CD4-positive, CD25-positive, alpha-beta regulatory T cell (primary cell): ENCODE measurements at regions not wholly inside any gene's neighbourhood (a gene's known extent, or its start where the extent isn't known, plus 50 kb on each side); places are given as distances from the start of the nearest gene placed in this dataset.
A peak's percentile ranks its signal among the peaks of the same experiment; 100 is the strongest.

Experiments used
- ATAC-seq, 2 donors: fragments of 150-1000 bp; cut with Tn5 transposase; one replicate each; pipeline ENCODE4 v1.10.0; 2021; ENCODE audit warnings: low read depth in 2 of 2, moderate number of reproducible peaks in 2 of 2, moderate library complexity in 1 of 2
- DNase-seq, 3 donors: peaks; one replicate each; pipeline versions ENCODE4 v3.0.0 to v3.0.0-alpha.2; 2012 to 2022; ENCODE audit warnings: mixed read lengths in 1 of 3
- H3K27ac ChIP-seq: one replicate; pipeline ENCODE4 v1.7.0; 2013; ENCODE audit warnings: mild to moderate bottlenecking, low read length; ENCODE audit not compliant: insufficient read depth, poor library complexity, severe bottlenecking
- H3K27me3 ChIP-seq: one replicate; pipeline ENCODE4 v1.7.0; 2013; ENCODE audit warnings: low read length; ENCODE audit not compliant: control insufficient read depth, insufficient read depth
- H3K36me3 ChIP-seq: one replicate; pipeline ENCODE4 v1.7.0; 2013; ENCODE audit warnings: mild to moderate bottlenecking, low read length, moderate library complexity; ENCODE audit not compliant: control insufficient read depth, insufficient read depth
- H3K4me1 ChIP-seq: 2 replicates; pipeline ENCODE4 v1.7.0; 2013; ENCODE audit warnings: mild to moderate bottlenecking, low read length; ENCODE audit not compliant: insufficient read depth, control insufficient read depth, poor library complexity, severe bottlenecking
- H3K4me3 ChIP-seq: one replicate; pipeline ENCODE4 v1.7.0; 2013; ENCODE audit warnings: low read depth, mild to moderate bottlenecking, low read length, moderate library complexity
- H3K9me3 ChIP-seq, 2 experiments: 1 replicate in 1 of 2; 2 replicates in 1 of 2; pipeline ENCODE4 v1.7.0; 2013; ENCODE audit warnings: low read length in 2 of 2, mild to moderate bottlenecking in 1 of 2, moderate library complexity in 1 of 2; ENCODE audit not compliant: control insufficient read depth in 2 of 2
- H3K27ac Mint-ChIP-seq, 3 donors: one replicate each; pipeline ENCODE4 v1.8.0; 2020 to 2022; ENCODE audit warnings: mild to moderate bottlenecking in 3 of 3, mixed read lengths in 3 of 3, moderate library complexity in 2 of 3
- H3K27me3 Mint-ChIP-seq: one replicate; pipeline ENCODE4 v1.8.0; 2022; ENCODE audit warnings: mild to moderate bottlenecking, mixed read lengths
- H3K36me3 Mint-ChIP-seq: one replicate; pipeline ENCODE4 v1.8.0; 2020; ENCODE audit warnings: mixed read lengths
- H3K4me1 Mint-ChIP-seq, 4 donors: one replicate each; pipeline ENCODE4 v1.8.0; 2020 to 2022; ENCODE audit warnings: mixed read lengths in 4 of 4, mild to moderate bottlenecking in 1 of 4
- H3K4me3 Mint-ChIP-seq, 4 donors: one replicate each; pipeline ENCODE4 v1.8.0; 2020 to 2022; ENCODE audit warnings: mild to moderate bottlenecking in 4 of 4, mixed read lengths in 4 of 4, moderate library complexity in 3 of 4
- H3K9me3 Mint-ChIP-seq, 7 donors: one replicate each; pipeline ENCODE4 v1.8.0; 2020 to 2022; ENCODE audit warnings: mixed read lengths in 7 of 7, mild to moderate bottlenecking in 3 of 7, moderate library complexity in 2 of 7

GRCh38 chr11:116263019-116263418 lies 509.8 kb downstream of the BUD13 start:
- no peak for ATAC-seq
- Mint-ChIP-seq H3K4me3 (no peak overlapping the region), H3K27ac (no peak overlapping the region), H3K36me3 (no peaks in the 10 kb centered on the region), H3K4me1 (no peaks in the 10 kb centered on the region), H3K27me3 (peaks cover 11% of the 10 kb centered on the region), H3K9me3 (peaks cover 0 to 2% (median 0%) of the 10 kb centered on the region in 7 donors)
- H3K27me3 ChIP-seq: peaks cover 2% of the 10 kb centered on the region
- no peak for DNase-seq
- H3K9me3 ChIP-seq: no peaks in the 10 kb centered on the region
- H3K27ac ChIP-seq: no peak overlapping the region
- no peak overlapping the region for H3K4me3 ChIP-seq
- no peaks in the 10 kb centered on the region for H3K4me1 ChIP-seq
- no peaks in the 10 kb centered on the region for H3K36me3 ChIP-seq

GRCh38 chr11:116262370-116262769 lies 510.4 kb downstream of the BUD13 start:
- H3K36me3 Mint-ChIP-seq: no peaks in the 10 kb centered on the region

GRCh38 chr11:116261606-116262005 lies 511.2 kb downstream of the BUD13 start:
- ATAC-seq: no peak
- peaks cover 2% of the 10 kb centered on the region for H3K27me3 ChIP-seq
- H3K27ac ChIP-seq: no peak overlapping the region
- H3K4me3 Mint-ChIP-seq: no peak overlapping the region
- no peak overlapping the region for H3K27ac Mint-ChIP-seq
- H3K4me1 Mint-ChIP-seq: no peaks in the 10 kb centered on the region
- H3K27me3 Mint-ChIP-seq: peaks cover 11% of the 10 kb centered on the region
- no peaks in the 10 kb centered on the region for H3K4me1 ChIP-seq
- no peak overlapping the region for H3K4me3 ChIP-seq
- H3K9me3 ChIP-seq: no peaks in the 10 kb centered on the region
- H3K36me3 Mint-ChIP-seq: no peaks in the 10 kb centered on the region
- H3K9me3 Mint-ChIP-seq: peaks cover 0 to 2% (median 0%) of the 10 kb centered on the region in 7 donors
- no peaks in the 10 kb centered on the region for H3K36me3 ChIP-seq
- no peak for DNase-seq

More at GRCh38 chr11:116262370-116262769, 510.4 kb downstream of the BUD13 start:
- DNase-seq: no peak
- Mint-ChIP-seq H3K4me3 (no peak overlapping the region), H3K27me3 (peaks cover 11% of the 10 kb centered on the region), H3K27ac (no peak overlapping the region), H3K4me1 (no peaks in the 10 kb centered on the region), H3K9me3 (peaks cover 0 to 2% (median 0%) of the 10 kb centered on the region in 7 donors)
- ATAC-seq: no peak
- Histone ChIP-seq H3K36me3 (no peaks in the 10 kb centered on the region), H3K9me3 (no peaks in the 10 kb centered on the region), H3K27ac (no peak overlapping the region), H3K27me3 (peaks cover 2% of the 10 kb centered on the region), H3K4me1 (no peaks in the 10 kb centered on the region), H3K4me3 (no peak overlapping the region)

GRCh38 chr11:116258821-116259220 lies 514.0 kb downstream of the BUD13 start:
- ATAC-seq: no peak
- Mint-ChIP-seq H3K9me3 (no peaks in the 10 kb centered on the region), H3K27ac (no peak overlapping the region), H3K27me3 (peaks cover 11% of the 10 kb centered on the region), H3K36me3 (no peaks in the 10 kb centered on the region), H3K4me3 (no peak overlapping the region), H3K4me1 (no peaks in the 10 kb centered on the region)
- no peak for DNase-seq
- Histone ChIP-seq H3K4me1 (no peaks in the 10 kb centered on the region), H3K27me3 (peaks cover 2% of the 10 kb centered on the region), H3K36me3 (no peaks in the 10 kb centered on the region), H3K4me3 (no peak overlapping the region), H3K27ac (no peak overlapping the region), H3K9me3 (no peaks in the 10 kb centered on the region)

GRCh38 chr11:116257883-116258282 lies 514.9 kb downstream of the BUD13 start:
- H3K4me3 ChIP-seq: no peak overlapping the region
- no peaks in the 10 kb centered on the region for H3K36me3 Mint-ChIP-seq
- H3K27me3 ChIP-seq: peaks cover 2% of the 10 kb centered on the region
- ATAC-seq: no peak
- no peak overlapping the region for H3K27ac ChIP-seq
- no peak overlapping the region for H3K4me3 Mint-ChIP-seq
- DNase-seq: no peak
- H3K27me3 Mint-ChIP-seq: peaks cover 11% of the 10 kb centered on the region
- H3K4me1 Mint-ChIP-seq: no peaks in the 10 kb centered on the region
- no peaks in the 10 kb centered on the region for H3K36me3 ChIP-seq
- H3K9me3 ChIP-seq: no peaks in the 10 kb centered on the region
- H3K27ac Mint-ChIP-seq: no peak overlapping the region
- H3K9me3 Mint-ChIP-seq: no peaks in the 10 kb centered on the region
- H3K4me1 ChIP-seq: no peaks in the 10 kb centered on the region

- H3K27ac ChIP-seq: no peak overlapping the region
- peaks cover 7% of the 10 kb centered on the region for H3K27me3 Mint-ChIP-seq
- no peaks in the 10 kb centered on the region for H3K36me3 Mint-ChIP-seq
Observed at GRCh38 chr11:116257092-116257491, 515.7 kb downstream of the BUD13 start.

GRCh38 chr11:116256215-116256614 lies 516.6 kb downstream of the BUD13 start:
- Histone ChIP-seq H3K27ac (no peak overlapping the region), H3K36me3 (no peaks in the 10 kb centered on the region), H3K4me1 (no peaks in the 10 kb centered on the region), H3K27me3 (no peaks in the 10 kb centered on the region), H3K4me3 (no peak overlapping the region), H3K9me3 (no peaks in the 10 kb centered on the region)
- DNase-seq: no peak
- ATAC-seq: no peak
- Mint-ChIP-seq H3K9me3 (no peaks in the 10 kb centered on the region), H3K4me1 (no peaks in the 10 kb centered on the region), H3K4me3 (no peak overlapping the region), H3K27ac (peak overlapping the region in 1 of 3 donors; percentile 51), H3K36me3 (no peaks in the 10 kb centered on the region), H3K27me3 (peaks cover 7% of the 10 kb centered on the region)

More at GRCh38 chr11:116257092-116257491, 515.7 kb downstream of the BUD13 start:
- Mint-ChIP-seq H3K4me3 (no peak overlapping the region), H3K4me1 (no peaks in the 10 kb centered on the region), H3K9me3 (no peaks in the 10 kb centered on the region), H3K27ac (no peak overlapping the region)
- no peaks in the 10 kb centered on the region for H3K9me3 ChIP-seq
- H3K4me3 ChIP-seq: no peak overlapping the region
- H3K36me3 ChIP-seq: no peaks in the 10 kb centered on the region
- ATAC-seq (no peak), DNase-seq (no peak)
- no peaks in the 10 kb centered on the region for H3K27me3 ChIP-seq
- no peaks in the 10 kb centered on the region for H3K4me1 ChIP-seq

- Mint-ChIP-seq H3K36me3 (no peaks in the 10 kb centered on the region), H3K9me3 (peaks cover 0 to 3% (median 0%) of the 10 kb centered on the region in 7 donors), H3K27ac (no peak overlapping the region), H3K27me3 (no peaks in the 10 kb centered on the region), H3K4me1 (no peaks in the 10 kb centered on the region), H3K4me3 (no peak overlapping the region)
- Histone ChIP-seq H3K27ac (no peak overlapping the region), H3K27me3 (no peaks in the 10 kb centered on the region), H3K9me3 (no peaks in the 10 kb centered on the region), H3K4me3 (no peak overlapping the region), H3K36me3 (no peaks in the 10 kb centered on the region), H3K4me1 (no peaks in the 10 kb centered on the region)
- DNase-seq: no peak
- no peak for ATAC-seq
Observed at GRCh38 chr11:116255321-116255953, 517.4 kb downstream of the BUD13 start.
